MM.1S (cell line): ENCODE measurements at regions not wholly inside any gene's neighbourhood (a gene's known extent, or its start where the extent isn't known, plus 50 kb on each side); places are given as distances from the start of the nearest gene placed in this dataset.

Experiments
- DNase-seq: peaks from one replicate; pipeline ENCODE4 v3.0.0-alpha.2; 2015
- H2AFZ ChIP-seq: fragments of 300-600 bp; sonication (generic); 2 replicates; pipeline ENCODE4 v1.6.0; 2016; ENCODE audit warnings: antibody characterized with exemption, low read length
- H3F3A ChIP-seq: fragments of 300-600 bp; sonication (generic); 2 replicates; pipeline ENCODE4 v1.6.1; 2016; ENCODE audit warnings: mild to moderate bottlenecking, antibody characterized with exemption, low read length, moderate library complexity, mixed read lengths; ENCODE audit not compliant: insufficient read depth
- H3K27ac ChIP-seq: fragments of 300-600 bp; sonication (generic); 2 replicates; pipeline ENCODE4 v1.5.1; 2016; ENCODE audit warnings: mild to moderate bottlenecking, low read length
- H3K27me3 ChIP-seq: fragments of 300-600 bp; sonication (generic); replicated peaks from 2 replicates; pipeline ENCODE4 v1.6.0; 2016; ENCODE audit warnings: low read length; ENCODE audit not compliant: insufficient read depth
- H3K36me3 ChIP-seq: fragments of 300-600 bp; sonication (generic); replicated peaks from 2 replicates; pipeline ENCODE4 v1.6.1; 2016; ENCODE audit warnings: mild to moderate bottlenecking, low read length, mixed read lengths; ENCODE audit not compliant: insufficient read depth
- H3K4me1 ChIP-seq: fragments of 300-600 bp; sonication (generic); 2 replicates; pipeline ENCODE4 v1.6.1; 2016; ENCODE audit warnings: low read length, mixed read lengths
- H3K4me2 ChIP-seq: fragments of 300-600 bp; sonication (generic); 2 replicates; pipeline ENCODE4 v1.6.0; 2016; ENCODE audit warnings: low read depth, low read length
- H3K4me3 ChIP-seq: fragments of 300-600 bp; sonication (generic); 2 replicates; pipeline ENCODE4 v1.5.1; 2016; ENCODE audit warnings: low read length, mixed read lengths
- H3K79me2 ChIP-seq: fragments of 300-600 bp; sonication (generic); 2 replicates; pipeline ENCODE4 v1.6.1; 2016; ENCODE audit warnings: mixed run types, low read length, mixed read lengths
- H3K9ac ChIP-seq: fragments of 300-600 bp; sonication (generic); 2 replicates; pipeline ENCODE4 v1.6.1; 2016; ENCODE audit warnings: low read length, mixed read lengths
- H3K9me2 ChIP-seq: fragments of 300-600 bp; sonication (generic); replicated peaks from 2 replicates; pipeline ENCODE4 v1.6.1; 2016; ENCODE audit warnings: mild to moderate bottlenecking, low read length, mixed read lengths; ENCODE audit not compliant: insufficient read depth
- H3K9me3 ChIP-seq: fragments of 300-600 bp; sonication (generic); replicated peaks from 2 replicates; pipeline ENCODE4 v1.6.1; 2016; ENCODE audit warnings: mild to moderate bottlenecking, low read length, mixed read lengths; ENCODE audit not compliant: insufficient read depth
- H4K20me1 ChIP-seq: fragments of 300-600 bp; sonication (generic); 2 replicates; pipeline ENCODE4 v1.6.1; 2016; ENCODE audit warnings: mild to moderate bottlenecking, low read length, moderate library complexity, mixed read lengths; ENCODE audit not compliant: insufficient read depth
- CTCF ChIP-seq: fragments of 300-600 bp; sonication (generic); IDR thresholded peaks from 2 replicates; pipeline ENCODE4 v1.5.1; 2016; ENCODE audit warnings: antibody characterized with exemption, low read length, mixed read lengths
- EZH2 ChIP-seq: fragments of 300-600 bp; sonication (generic); optimal IDR thresholded peaks from 2 replicates; pipeline ENCODE3; 2017; ENCODE audit warnings: low read depth, mild to moderate bottlenecking, antibody characterized with exemption, low read length, mixed read lengths
- EZH2phosphoT487 ChIP-seq: fragments of 300-600 bp; sonication (generic); IDR thresholded peaks from 2 replicates; pipeline ENCODE4 v1.6.1; 2018; ENCODE audit warnings: antibody characterized with exemption, low read length

GRCh38 chr16:52035436-52035835 lies 511.5 kb downstream of the TOX3 start:
- Histone ChIP-seq H3K9ac (no peak overlapping the region), H2AFZ (no peak overlapping the region), H3K9me2 (no peaks in the 10 kb centered on the region), H4K20me1 (no peaks in the 10 kb centered on the region), H3K36me3 (no peaks in the 10 kb centered on the region), H3K4me3 (no peak overlapping the region), H3K4me1 (no peaks in the 10 kb centered on the region), H3K9me3 (no peaks in the 10 kb centered on the region), H3K4me2 (no peak overlapping the region), H3K27me3 (no peaks in the 10 kb centered on the region), H3K27ac (no peak overlapping the region), H3K79me2 (no peaks in the 10 kb centered on the region), H3F3A (no peaks in the 10 kb centered on the region)
- DNase-seq = no peak
- TF ChIP-seq CTCF (no peak), EZH2phosphoT487 (no peak), EZH2 (no peak)

- Histone ChIP-seq H3K4me1 (no peaks in the 10 kb centered on the region), H3K9me3 (no peaks in the 10 kb centered on the region), H3K27ac (no peak overlapping the region), H3K4me2 (no peak overlapping the region), H3K9ac (no peak overlapping the region), H2AFZ (no peak overlapping the region), H3K27me3 (no peaks in the 10 kb centered on the region), H3F3A (no peaks in the 10 kb centered on the region), H3K36me3 (no peaks in the 10 kb centered on the region), H3K9me2 (no peaks in the 10 kb centered on the region), H4K20me1 (no peaks in the 10 kb centered on the region), H3K4me3 (no peak overlapping the region), H3K79me2 (no peaks in the 10 kb centered on the region)
- DNase-seq = no peak
- TF ChIP-seq EZH2 (no peak), CTCF (no peak), EZH2phosphoT487 (no peak)
These were observed 512.1 kb downstream of the TOX3 start for GRCh38 chr16:52034830-52035229.

GRCh38 chr16:52033992-52034391 lies 513.0 kb downstream of the TOX3 start:
- TF ChIP-seq EZH2phosphoT487 (no peak), CTCF (no peak), EZH2 (no peak)
- no peak overlapping the region for H3K27ac ChIP-seq

GRCh38 chr16:52022980-52023379 lies 524.0 kb downstream of the TOX3 start:
- no peaks in the 10 kb centered on the region for H3K36me3 ChIP-seq
- no peak overlapping the region for H3K4me2 ChIP-seq
- H3K4me3 ChIP-seq = no peak overlapping the region
- H3K79me2 ChIP-seq = no peaks in the 10 kb centered on the region
- H4K20me1 ChIP-seq = no peaks in the 10 kb centered on the region
- H3K9me2 ChIP-seq = no peaks in the 10 kb centered on the region
- no peaks in the 10 kb centered on the region for H3K4me1 ChIP-seq
- TF ChIP-seq EZH2phosphoT487 (no peak), EZH2 (no peak)
- H3K9ac ChIP-seq = no peak overlapping the region
- H3K27me3 ChIP-seq = no peaks in the 10 kb centered on the region
- no peaks in the 10 kb centered on the region for H3F3A ChIP-seq
- no peak for DNase-seq
- no peaks in the 10 kb centered on the region for H3K9me3 ChIP-seq
- H3K27ac ChIP-seq = no peak overlapping the region
- no peak overlapping the region for H2AFZ ChIP-seq

More at GRCh38 chr16:52033992-52034391, 513.0 kb downstream of the TOX3 start:
- Histone ChIP-seq H2AFZ (no peak overlapping the region), H3K9me3 (no peaks in the 10 kb centered on the region), H3K36me3 (no peaks in the 10 kb centered on the region), H3K4me2 (no peak overlapping the region), H3F3A (no peaks in the 10 kb centered on the region), H3K4me1 (no peaks in the 10 kb centered on the region), H3K9me2 (no peaks in the 10 kb centered on the region), H3K9ac (no peak overlapping the region), H3K4me3 (no peak overlapping the region), H3K27me3 (no peaks in the 10 kb centered on the region), H4K20me1 (no peaks in the 10 kb centered on the region), H3K79me2 (no peaks in the 10 kb centered on the region)
- DNase-seq = no peak
